ENCODE measurements at regions not wholly inside any gene's neighbourhood (a gene's known extent, or its start where the extent isn't known, plus 50 kb on each side); places are given as distances from the start of the nearest gene placed in this dataset.
"Not testable (repeated sequence)": the region's sequence is repeated elsewhere in the genome, so short reads cannot be mapped to it uniquely, and the experiment has no call there.

DNA sequence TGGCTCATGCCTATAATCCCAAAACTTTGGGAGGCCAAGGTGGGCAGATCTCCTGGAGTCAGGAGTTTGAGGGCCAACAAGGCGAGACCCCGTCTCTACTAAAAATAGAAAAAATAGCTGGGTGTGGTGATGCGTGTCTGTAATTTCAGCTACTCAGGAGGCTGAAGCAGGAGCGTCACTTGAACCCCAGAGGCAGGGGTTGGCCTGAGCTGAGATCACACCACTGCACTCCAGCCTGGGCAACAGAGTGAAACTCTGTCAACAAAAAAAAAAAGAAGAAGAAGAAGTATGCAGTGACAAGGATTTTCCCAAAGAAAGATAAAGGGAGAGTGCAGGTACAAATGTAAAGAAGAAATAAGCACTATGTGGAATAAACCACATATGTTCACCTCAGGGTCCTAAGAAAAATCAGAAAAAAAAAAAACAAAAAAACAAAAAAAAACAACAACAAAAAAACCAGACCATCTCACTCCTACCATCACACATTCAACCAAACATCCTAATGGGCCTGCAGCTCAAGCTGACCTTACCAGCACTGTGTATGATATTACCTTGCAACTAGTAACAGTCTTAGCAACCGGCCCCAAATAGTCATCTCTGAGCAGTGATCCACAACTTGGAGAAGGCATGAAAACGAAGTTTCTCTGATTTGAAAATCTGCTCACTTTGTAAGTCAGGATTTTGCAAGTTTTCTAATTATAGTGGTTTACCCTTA lies 296.7 kb upstream of the PROK2 start:
- DNase-seq (ENCODE audit: extremely low read depth in 1 of 2, low read depth in 1 of 2), result no peak

GRCh38 chr3:72080800-72081199 lies 295.9 kb upstream of the PROK2 start:
- no peak for DNase-seq (ENCODE audit: extremely low read depth in 1 of 2, low read depth in 1 of 2)

- no peak for DNase-seq (ENCODE audit: extremely low read depth in 1 of 2, low read depth in 1 of 2)
Measured at GRCh38 chr3:72080095-72080494, 295.1 kb upstream of the PROK2 start.

DNA sequence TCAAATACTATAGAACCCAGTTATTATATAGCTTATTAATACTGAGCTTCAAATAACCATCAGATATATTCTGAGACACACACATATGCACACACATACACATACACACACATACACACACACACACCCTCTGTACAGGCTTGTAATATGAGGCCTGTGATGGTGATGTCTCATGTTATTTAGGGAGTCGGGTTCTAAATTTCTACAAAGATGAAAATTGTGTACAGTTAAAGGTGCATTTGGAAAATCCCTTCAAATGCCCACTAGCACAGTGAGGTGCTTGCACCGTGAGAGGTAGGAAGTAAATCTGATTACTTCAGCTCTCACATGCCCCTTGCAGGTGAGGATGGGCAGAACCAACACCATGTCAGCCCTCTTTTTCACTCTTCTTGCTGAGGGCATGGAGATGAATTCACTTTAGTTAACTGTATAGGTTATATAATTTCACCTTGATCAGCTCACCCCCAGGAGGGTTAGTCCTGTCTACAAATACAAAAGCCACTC lies 294.5 kb upstream of the PROK2 start:
- no peak for DNase-seq (ENCODE audit: extremely low read depth in 1 of 2, low read depth in 1 of 2)

GRCh38 chr3:72078676-72079368 lies 293.9 kb upstream of the PROK2 start:
- DNase-seq (ENCODE audit: extremely low read depth in 1 of 2, low read depth in 1 of 2), result no peak

GRCh38 chr3:72077473-72078259 lies 292.7 kb upstream of the PROK2 start:
- DNase-seq (ENCODE audit: extremely low read depth in 1 of 2, low read depth in 1 of 2), result no peak

- DNase-seq (ENCODE audit: extremely low read depth in 1 of 2, low read depth in 1 of 2), result not testable (repeated sequence)
Measured at GRCh38 chr3:72075848-72076247, 290.9 kb upstream of the PROK2 start.

DNA sequence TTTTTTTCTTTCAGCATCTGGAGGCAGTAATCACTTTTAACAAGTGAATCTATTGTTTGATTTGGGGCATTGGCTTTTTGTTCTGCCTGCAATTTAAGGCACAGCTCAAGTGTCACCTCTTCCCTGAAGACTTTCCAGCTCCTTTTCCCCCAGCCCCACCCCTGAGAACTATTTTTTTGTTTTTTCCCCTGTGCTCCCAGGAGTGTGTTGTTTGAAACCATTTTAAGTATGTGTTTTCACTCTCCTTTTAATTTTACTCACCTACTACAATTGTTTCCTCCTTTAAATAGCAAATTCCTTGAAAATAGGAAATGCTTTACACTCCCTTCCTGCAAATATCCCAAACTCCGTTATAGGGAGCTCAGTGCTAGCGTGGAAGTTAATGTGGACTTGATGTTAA lies 286.7 kb upstream of the PROK2 start:
- DNase-seq (ENCODE audit: extremely low read depth in 1 of 2, low read depth in 1 of 2), result no peak

GRCh38 chr3:72070005-72070404 lies 285.1 kb upstream of the PROK2 start:
- DNase-seq (ENCODE audit: extremely low read depth in 1 of 2, low read depth in 1 of 2), result no peak

- DNase-seq (ENCODE audit: extremely low read depth in 1 of 2, low read depth in 1 of 2), result no peak
Measured at GRCh38 chr3:72069543-72069942, 284.6 kb upstream of the PROK2 start.

- no peak for DNase-seq (ENCODE audit: extremely low read depth in 1 of 2, low read depth in 1 of 2)
Measured at GRCh38 chr3:72068621-72069020, 283.7 kb upstream of the PROK2 start.

- DNase-seq (ENCODE audit: extremely low read depth in 1 of 2, low read depth in 1 of 2), result no peak
Measured at GRCh38 chr3:72067721-72068120, 282.8 kb upstream of the PROK2 start.

GRCh38 chr3:72065872-72066641 lies 281.1 kb upstream of the PROK2 start:
- DNase-seq (ENCODE audit: extremely low read depth in 1 of 2, low read depth in 1 of 2), result no peak

DNA sequence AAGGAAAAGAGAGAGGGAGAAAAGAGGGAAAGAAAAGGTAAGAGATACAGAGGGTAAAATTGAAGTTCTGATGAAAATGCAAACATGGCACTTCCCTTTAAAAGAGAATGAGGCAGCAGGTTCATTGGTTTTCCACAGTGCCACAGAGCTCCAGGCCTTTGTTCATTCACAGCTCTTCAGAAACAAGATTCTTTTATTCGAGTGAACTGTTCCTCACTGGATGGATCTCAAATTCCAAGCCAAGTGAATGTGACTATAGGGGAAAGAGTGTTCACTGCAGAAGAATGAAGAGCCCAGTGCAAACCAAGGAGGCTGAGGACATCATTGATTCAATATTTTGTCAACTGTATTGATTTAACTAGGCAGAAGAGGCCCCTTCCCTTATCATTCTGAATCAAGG lies 280.3 kb upstream of the PROK2 start:
- no peak for DNase-seq (ENCODE audit: extremely low read depth in 1 of 2, low read depth in 1 of 2)

GRCh38 chr3:72064727-72065126 lies 279.8 kb upstream of the PROK2 start:
- not testable (repeated sequence) for DNase-seq (ENCODE audit: extremely low read depth in 1 of 2, low read depth in 1 of 2)

DNA sequence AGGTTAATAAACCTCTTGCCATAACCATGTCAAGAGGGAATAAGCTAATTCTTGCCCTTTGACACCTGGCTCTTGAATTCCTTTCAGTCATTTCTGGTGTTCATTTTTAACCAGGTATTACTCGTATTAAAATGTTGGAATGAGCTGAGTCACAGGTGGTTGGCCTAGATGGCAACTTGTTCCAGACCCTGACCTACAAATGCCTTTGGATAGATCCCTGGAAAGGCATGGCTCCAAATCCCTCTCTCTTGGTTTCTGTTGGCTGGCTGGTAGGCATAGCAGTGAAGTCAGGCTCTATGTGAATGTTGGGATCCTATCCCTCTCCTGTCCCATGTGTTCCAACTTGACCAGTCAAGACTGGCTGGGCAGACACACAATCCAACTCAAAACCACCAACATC lies 277.1 kb upstream of the PROK2 start:
- DNase-seq (ENCODE audit: extremely low read depth in 1 of 2, low read depth in 1 of 2), result no peak

GRCh38 chr3:72060447-72061034 lies 275.6 kb upstream of the PROK2 start:
- no peak for DNase-seq (ENCODE audit: extremely low read depth in 1 of 2, low read depth in 1 of 2)

GRCh38 chr3:72058493-72059081 lies 273.6 kb upstream of the PROK2 start:
- no peak for DNase-seq (ENCODE audit: extremely low read depth in 1 of 2, low read depth in 1 of 2)

- DNase-seq (ENCODE audit: extremely low read depth in 1 of 2, low read depth in 1 of 2), result no peak
Measured at GRCh38 chr3:72055436-72055835, 270.5 kb upstream of the PROK2 start.

DNA sequence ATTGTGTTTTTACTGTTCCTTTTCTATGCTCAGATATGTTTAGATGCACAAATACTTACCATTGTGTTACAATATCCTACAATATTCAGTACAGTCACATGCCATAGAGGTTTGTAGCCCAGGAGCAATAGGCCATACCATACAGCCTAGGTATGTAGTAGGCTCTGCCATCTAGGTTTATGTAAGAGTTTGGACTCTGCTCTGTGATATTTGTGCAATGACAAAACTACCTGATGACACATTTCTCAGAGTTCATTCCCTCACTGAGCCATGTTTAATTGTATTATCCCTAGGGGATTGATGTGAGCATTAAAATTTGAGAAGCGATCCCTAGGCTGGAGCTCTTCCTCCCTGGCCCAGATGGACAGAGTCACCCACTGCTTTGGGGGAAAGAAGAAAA lies 270.0 kb upstream of the PROK2 start:
- no peak for DNase-seq (ENCODE audit: extremely low read depth in 1 of 2, low read depth in 1 of 2)

Measured in activated CD8-positive, alpha-beta memory T cell treated with anti-CD3 and anti-CD28 coated beads for 1 hour (primary cell).